Retina (tissue), 1 donor: ENCODE measurements at regions not wholly inside any gene's neighbourhood (a gene's known extent, or its start where the extent isn't known, plus 50 kb on each side); places are given as distances from the start of the nearest gene placed in this dataset.

Source experiments
- DNase-seq: peaks from one replicate; pipeline ENCODE4 v3.0.0-alpha.2; 2016

- DNase-seq: no peak
Observed at GRCh38 chr21:27447843-27448242, 481.0 kb upstream of the ADAMTS5 start.

- no peak for DNase-seq
Observed at GRCh38 chr21:27429710-27430341, 462.9 kb upstream of the ADAMTS5 start.

GRCh38 chr21:27426196-27426595 is 459.3 kb upstream of the ADAMTS5 start:
- no peak for DNase-seq

- DNase-seq: no peak
Observed at GRCh38 chr21:27425574-27425973, 458.7 kb upstream of the ADAMTS5 start.

- no peak for DNase-seq
Observed at GRCh38 chr21:27425172-27425571, 458.3 kb upstream of the ADAMTS5 start.

- DNase-seq: no peak
Observed at GRCh38 chr21:27424601-27425000, 457.7 kb upstream of the ADAMTS5 start.

GRCh38 chr21:27423906-27424595 is 457.2 kb upstream of the ADAMTS5 start:
- DNase-seq: no peak

- DNase-seq: no peak
Observed at GRCh38 chr21:27423038-27423437, 456.1 kb upstream of the ADAMTS5 start.

- DNase-seq: no peak
Observed at GRCh38 chr21:27422435-27422834, 455.5 kb upstream of the ADAMTS5 start.

- DNase-seq: no peak
Observed at GRCh38 chr21:27421654-27422053, 454.8 kb upstream of the ADAMTS5 start.

GRCh38 chr21:27419153-27419552 is 452.3 kb upstream of the ADAMTS5 start:
- no peak for DNase-seq

- no peak for DNase-seq
Observed at GRCh38 chr21:27418346-27418745, 451.5 kb upstream of the ADAMTS5 start.

GRCh38 chr21:27412530-27412929 is 445.6 kb upstream of the ADAMTS5 start:
- no peak for DNase-seq

GRCh38 chr21:27408826-27409225 is 441.9 kb upstream of the ADAMTS5 start:
- DNase-seq: no peak

GRCh38 chr21:27407271-27407670 is 440.4 kb upstream of the ADAMTS5 start:
- DNase-seq: peak; percentile 8

- no peak for DNase-seq
Observed at GRCh38 chr21:27406300-27407009, 439.6 kb upstream of the ADAMTS5 start.

GRCh38 chr21:27403011-27403410 is 436.1 kb upstream of the ADAMTS5 start:
- DNase-seq: no peak

- no peak for DNase-seq
Observed at GRCh38 chr21:27400045-27400444, 433.2 kb upstream of the ADAMTS5 start.

GRCh38 chr21:27397578-27397977 is 430.7 kb upstream of the ADAMTS5 start:
- no peak for DNase-seq

GRCh38 chr21:27393726-27394125 is 426.8 kb upstream of the ADAMTS5 start:
- DNase-seq: no peak

GRCh38 chr21:27391990-27392389 is 425.1 kb upstream of the ADAMTS5 start:
- DNase-seq: no peak

- DNase-seq: no peak
Observed at GRCh38 chr21:27390384-27390783, 423.5 kb upstream of the ADAMTS5 start.

GRCh38 chr21:27388825-27389224 is 421.9 kb upstream of the ADAMTS5 start:
- no peak for DNase-seq

GRCh38 chr21:27382404-27382803 is 415.5 kb upstream of the ADAMTS5 start:
- no peak for DNase-seq
